HUES64 (cell line): ENCODE measurements at regions not wholly inside any gene's neighbourhood (a gene's known extent, or its start where the extent isn't known, plus 50 kb on each side); places are given as distances from the start of the nearest gene placed in this dataset.

Source experiments
- H3K27ac ChIP-seq: 2 replicates; pipeline ENCODE4 v1.7.0; 2013; ENCODE audit warnings: low read depth, low read length, inconsistent platforms
- H3K27me3 ChIP-seq: 2 replicates; pipeline ENCODE4 v1.6.1; 2013; ENCODE audit warnings: mild to moderate bottlenecking, low read length; ENCODE audit not compliant: insufficient read depth
- H3K36me3 ChIP-seq: 2 replicates; pipeline ENCODE4 v1.6.1; 2013; ENCODE audit warnings: mild to moderate bottlenecking, low read length; ENCODE audit not compliant: insufficient read depth
- H3K4me1 ChIP-seq: 2 replicates; pipeline ENCODE4 v1.6.1; 2013; ENCODE audit warnings: mild to moderate bottlenecking, low read length, moderate library complexity; ENCODE audit not compliant: insufficient read depth
- H3K4me3 ChIP-seq: 2 replicates; pipeline ENCODE4 v1.5.1; 2013; ENCODE audit warnings: mild to moderate bottlenecking, low read length, moderate library complexity
- H3K9ac ChIP-seq: 2 replicates; pipeline ENCODE4 v1.6.1; 2013; ENCODE audit warnings: mild to moderate bottlenecking, low read depth, low read length
- H3K9me3 ChIP-seq: 2 replicates; pipeline ENCODE4 v1.6.1; 2013; ENCODE audit warnings: low read depth, low read length; ENCODE audit not compliant: insufficient read depth
- WGBS: fragments of 150-250, 120-280 bp; methylation state at CpG from one replicate; pipeline ENCODE4 v1.1.7; 2013; ENCODE audit warnings: missing lambda C conversion rate; 5-methylcytosine and 5-hydroxymethylcytosine counted together

DNA sequence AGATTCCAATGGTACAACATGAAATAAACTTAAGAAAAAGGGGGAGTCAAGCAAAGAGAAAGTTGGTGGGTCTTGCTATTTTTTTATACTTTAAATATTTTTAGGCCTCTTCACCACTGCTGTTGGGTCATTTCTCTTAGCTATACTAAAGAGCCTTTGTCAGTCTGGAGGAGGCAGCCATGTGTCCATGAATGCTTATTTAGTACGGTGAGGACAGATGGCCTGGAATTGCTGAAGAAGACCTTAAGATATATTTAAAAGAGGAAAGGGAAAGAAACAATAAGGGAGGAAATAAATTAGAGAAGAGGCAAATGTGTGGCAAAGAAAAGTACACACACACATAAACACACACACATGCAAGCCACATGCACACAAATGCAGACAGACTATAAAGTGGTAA lies 560.5 kb upstream of the MEF2C start:
- Histone ChIP-seq H3K4me3 (no peak overlapping the region), H3K4me1 (peaks cover 24% of the 10 kb centered on the region), H3K27ac (no peak overlapping the region), H3K36me3 (no peaks in the 10 kb centered on the region), H3K9ac (no peak overlapping the region), H3K27me3 (no peaks in the 10 kb centered on the region), H3K9me3 (no peaks in the 10 kb centered on the region)
- 88% methylated on average over 1 of the region's 1 CpG for WGBS

DNA sequence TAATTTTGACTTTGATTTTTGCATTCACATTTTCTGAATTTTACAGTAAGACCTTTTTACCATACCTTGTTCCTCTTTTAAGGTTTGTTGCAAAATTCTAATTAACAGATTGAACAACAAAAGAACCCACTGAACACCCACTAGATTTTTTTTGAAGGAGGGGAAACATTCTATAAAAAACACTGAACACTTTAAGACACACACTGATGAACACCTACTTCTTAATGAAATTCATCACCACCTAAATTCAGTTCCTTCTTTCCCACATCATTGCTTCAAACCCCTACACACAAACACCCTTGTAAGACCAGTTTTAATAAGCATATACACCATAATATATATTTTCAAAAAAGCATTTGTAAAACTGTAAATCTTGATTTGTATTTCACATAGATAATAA lies 559.0 kb upstream of the MEF2C start:
- no peak overlapping the region for H3K27ac ChIP-seq
- no peak overlapping the region for H3K4me3 ChIP-seq
- no peaks in the 10 kb centered on the region for H3K27me3 ChIP-seq
- peaks cover 9% of the 10 kb centered on the region for H3K4me1 ChIP-seq
- H3K36me3 ChIP-seq, result no peaks in the 10 kb centered on the region
- no peak overlapping the region for H3K9ac ChIP-seq
- no peaks in the 10 kb centered on the region for H3K9me3 ChIP-seq

DNA sequence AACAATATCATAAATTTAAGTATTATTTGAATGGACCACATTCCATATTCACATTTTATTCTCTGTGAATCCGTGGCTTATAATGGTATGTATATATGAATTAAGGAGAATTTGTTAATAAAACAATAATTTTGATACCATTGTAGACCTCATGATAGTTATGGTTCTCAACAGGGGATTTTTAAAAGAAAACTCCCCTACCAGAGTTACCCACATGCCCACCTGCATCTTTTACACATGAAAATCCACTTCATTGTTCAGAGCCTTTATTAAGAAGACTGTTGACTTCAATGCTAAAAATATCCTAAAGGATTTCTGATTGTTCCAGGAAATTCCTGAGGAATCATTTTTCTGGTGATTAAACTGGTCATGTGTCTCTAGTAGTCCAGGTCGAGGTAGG lies 557.7 kb upstream of the MEF2C start:
- H3K27ac ChIP-seq, result no peak overlapping the region
- H3K4me1 ChIP-seq, result no peaks in the 10 kb centered on the region
- no peaks in the 10 kb centered on the region for H3K9me3 ChIP-seq
- H3K36me3 ChIP-seq, result no peaks in the 10 kb centered on the region
- whole genome bisulfite sequencing, result no CpG with 5 or more reads among the region's 2 CpGs
- H3K4me3 ChIP-seq, result no peak overlapping the region
- no peaks in the 10 kb centered on the region for H3K27me3 ChIP-seq
- H3K9ac ChIP-seq, result no peak overlapping the region

DNA sequence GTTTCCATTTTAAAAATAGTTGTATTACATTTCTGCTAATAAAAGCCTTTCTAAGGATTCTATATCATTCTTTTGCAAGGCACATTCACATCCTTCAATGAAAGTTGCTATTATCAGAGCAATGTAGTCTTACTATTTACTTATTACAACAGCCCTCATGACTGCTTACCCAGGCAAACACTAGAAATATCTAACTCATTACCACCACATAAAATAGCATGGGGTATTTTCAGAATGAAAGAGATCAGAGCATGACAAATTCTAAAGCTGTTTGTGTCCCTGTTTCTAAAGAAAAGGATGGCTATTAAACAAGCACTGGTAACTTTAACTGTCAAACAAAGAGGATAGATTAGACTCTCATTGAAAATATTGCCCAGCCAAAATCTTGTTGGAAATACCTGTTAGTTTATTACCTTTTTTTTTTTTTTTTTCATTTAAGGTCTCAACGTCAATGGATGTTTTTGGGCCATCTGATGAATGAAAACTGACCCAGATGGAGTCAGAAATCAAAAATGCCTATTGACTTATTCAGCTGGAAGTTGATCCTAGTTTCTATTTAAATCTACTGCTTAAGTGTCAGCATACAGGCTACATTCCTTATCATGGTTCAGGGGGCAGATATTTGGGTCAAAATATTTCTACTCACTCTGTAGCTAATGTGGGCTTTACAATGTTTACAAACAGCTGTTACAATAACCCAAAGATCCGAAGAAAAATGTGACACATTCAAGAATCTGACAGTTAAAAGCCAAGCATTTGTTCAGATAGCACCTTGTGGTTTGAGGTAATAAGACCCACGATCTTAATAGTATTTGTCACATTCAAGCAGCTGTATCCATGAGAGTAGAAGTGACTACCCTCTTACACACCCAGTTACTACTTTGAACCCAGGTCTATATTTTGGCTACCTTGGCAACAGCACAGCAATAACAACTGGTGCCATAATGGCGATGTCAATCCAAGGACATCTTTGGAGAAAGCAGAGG lies 554.8 kb upstream of the MEF2C start:
- H3K9ac ChIP-seq, result no peak overlapping the region
- H3K4me3 ChIP-seq, result no peak overlapping the region
- H3K36me3 ChIP-seq, result no peaks in the 10 kb centered on the region
- 0 out of 2 replicates have a peak, but pooled peaks cover 7% of the 10 kb centered on the region for H3K4me1 ChIP-seq
- WGBS, result 91% methylated on average over 4 of the region's 4 CpGs
- H3K27me3 ChIP-seq, result no peaks in the 10 kb centered on the region
- no peak overlapping the region for H3K27ac ChIP-seq
- H3K9me3 ChIP-seq, result no peaks in the 10 kb centered on the region

GRCh38 chr5:89436464-89436863 lies 553.5 kb upstream of the MEF2C start:
- H3K4me1 ChIP-seq, result 0 out of 2 replicates have a peak, but pooled peaks cover 7% of the 10 kb centered on the region
- H3K27ac ChIP-seq, result no peak overlapping the region
- H3K36me3 ChIP-seq, result no peaks in the 10 kb centered on the region
- no peaks in the 10 kb centered on the region for H3K27me3 ChIP-seq
- H3K4me3 ChIP-seq, result no peak overlapping the region
- WGBS, result 97% methylated on average over 2 of the region's 3 CpGs
- H3K9ac ChIP-seq, result no peak overlapping the region
- H3K9me3 ChIP-seq, result no peaks in the 10 kb centered on the region

- Histone ChIP-seq H3K27ac (no peak overlapping the region), H3K36me3 (no peaks in the 10 kb centered on the region), H3K4me1 (0 out of 2 replicates have a peak, but pooled peaks cover 7% of the 10 kb centered on the region), H3K27me3 (no peaks in the 10 kb centered on the region), H3K9ac (no peak overlapping the region), H3K9me3 (no peaks in the 10 kb centered on the region), H3K4me3 (no peak overlapping the region)
- whole genome bisulfite sequencing, result 93% methylated on average over 3 of the region's 4 CpGs
These were observed 552.4 kb upstream of the MEF2C start for GRCh38 chr5:89435347-89435746.

GRCh38 chr5:89428624-89429023 lies 545.6 kb upstream of the MEF2C start:
- 0 out of 2 replicates have a peak, but pooled peaks cover 7% of the 10 kb centered on the region for H3K4me1 ChIP-seq
- no peak overlapping the region for H3K9ac ChIP-seq
- WGBS, result no CpG with 5 or more reads among the region's 1 CpG
- no peaks in the 10 kb centered on the region for H3K36me3 ChIP-seq
- no peak overlapping the region for H3K27ac ChIP-seq
- no peak overlapping the region for H3K4me3 ChIP-seq
- H3K27me3 ChIP-seq, result no peaks in the 10 kb centered on the region
- H3K9me3 ChIP-seq, result no peaks in the 10 kb centered on the region

DNA sequence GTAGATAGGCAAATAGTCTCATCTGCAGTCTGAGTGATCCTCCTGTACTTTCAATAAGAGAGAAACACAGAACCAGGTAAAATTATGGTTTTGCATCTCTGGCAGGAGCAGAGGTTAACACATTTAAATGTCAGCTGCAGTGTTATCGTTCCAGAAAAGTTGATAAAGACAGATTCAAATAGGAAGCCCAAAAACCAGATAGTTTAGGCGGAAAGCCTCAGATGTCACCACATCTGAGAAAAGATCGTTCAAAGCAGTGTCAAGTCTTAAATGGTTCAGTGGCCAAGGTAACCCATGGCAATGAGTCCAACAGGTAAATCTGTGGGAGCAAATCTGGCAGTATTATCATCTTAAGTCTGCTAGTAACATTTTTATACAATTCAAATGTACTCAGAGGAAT lies 542.1 kb upstream of the MEF2C start:
- H3K9ac ChIP-seq, result no peak overlapping the region
- WGBS, result 94% methylated on average over 3 of the region's 3 CpGs
- H3K27me3 ChIP-seq, result no peaks in the 10 kb centered on the region
- H3K9me3 ChIP-seq, result no peaks in the 10 kb centered on the region
- H3K4me1 ChIP-seq, result peaks cover 11% of the 10 kb centered on the region; the same call in 1 of the 2 replicates
- no peaks in the 10 kb centered on the region for H3K36me3 ChIP-seq
- H3K27ac ChIP-seq, result no peak overlapping the region
- H3K4me3 ChIP-seq, result no peak overlapping the region

DNA sequence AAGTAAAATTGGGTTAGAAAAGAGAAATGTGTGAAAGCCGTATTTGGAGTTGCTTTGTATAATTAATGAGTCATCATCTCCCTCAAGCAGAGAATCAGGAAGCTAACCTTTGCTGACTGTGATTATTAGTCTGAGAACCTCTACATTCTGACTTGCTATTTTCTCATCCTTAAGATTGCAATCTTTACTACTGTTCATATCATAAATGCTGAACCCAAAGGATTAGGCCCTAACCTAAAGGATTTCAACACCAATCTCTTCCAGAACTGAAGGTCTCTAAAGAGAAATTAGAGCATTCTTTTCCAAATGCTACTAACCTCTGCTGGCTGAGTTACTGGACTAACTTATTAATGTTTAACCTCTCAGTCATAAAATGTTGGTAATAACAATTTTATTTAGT lies 538.1 kb upstream of the MEF2C start:
- H3K27me3 ChIP-seq, result no peaks in the 10 kb centered on the region
- WGBS, result no CpG with 5 or more reads among the region's 1 CpG
- no peaks in the 10 kb centered on the region for H3K9me3 ChIP-seq
- H3K36me3 ChIP-seq, result no peaks in the 10 kb centered on the region
- H3K9ac ChIP-seq, result no peak overlapping the region
- H3K4me1 ChIP-seq, result peaks cover 17% of the 10 kb centered on the region; the same call in 1 of the 2 replicates
- H3K27ac ChIP-seq, result no peak overlapping the region
- H3K4me3 ChIP-seq, result no peak overlapping the region

DNA sequence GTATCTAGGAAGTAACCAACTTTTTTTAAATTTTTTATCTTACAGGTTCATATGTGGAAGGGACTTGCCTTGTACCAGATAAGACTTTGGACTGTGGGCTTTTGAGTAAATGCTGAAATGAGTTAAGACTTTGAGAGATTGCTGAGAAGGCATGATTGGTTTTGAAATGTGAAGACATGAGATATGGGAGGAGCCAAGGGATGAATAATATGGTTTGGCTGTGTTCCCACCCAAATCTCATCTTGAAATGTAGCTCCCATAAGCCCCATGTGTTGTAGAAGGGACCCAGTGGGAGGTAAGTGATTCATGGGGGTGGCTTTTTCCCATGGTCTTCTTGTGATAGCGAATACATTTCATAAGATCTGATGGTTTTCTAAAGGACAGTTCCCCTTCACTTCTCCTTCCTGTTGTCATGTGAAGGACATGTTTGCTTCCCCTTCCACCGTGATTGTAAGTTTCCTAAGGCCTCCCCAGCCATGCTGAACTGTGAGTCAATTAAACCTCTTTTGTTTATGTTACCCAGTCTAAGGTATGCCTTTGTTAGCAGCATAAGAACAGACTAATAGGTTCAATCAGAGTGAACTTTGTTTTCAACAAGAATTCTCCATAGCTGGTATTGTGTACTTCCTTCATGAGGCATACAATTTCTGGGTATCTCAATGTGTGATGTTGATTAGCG lies 535.6 kb upstream of the MEF2C start:
- WGBS, result 100% methylated on average over 3 of the region's 3 CpGs
- Histone ChIP-seq H3K9ac (no peak overlapping the region), H3K4me3 (no peak overlapping the region), H3K36me3 (no peaks in the 10 kb centered on the region), H3K9me3 (no peaks in the 10 kb centered on the region), H3K27me3 (no peaks in the 10 kb centered on the region), H3K27ac (no peak overlapping the region), H3K4me1 (peaks cover 17% of the 10 kb centered on the region; the same call in 1 of the 2 replicates)

- Histone ChIP-seq H3K27ac (no peak overlapping the region), H3K36me3 (no peaks in the 10 kb centered on the region), H3K9me3 (no peaks in the 10 kb centered on the region), H3K27me3 (no peaks in the 10 kb centered on the region), H3K4me3 (no peak overlapping the region), H3K4me1 (peaks cover 17% of the 10 kb centered on the region; the same call in 1 of the 2 replicates), H3K9ac (no peak overlapping the region)
- WGBS, result 100% methylated on average over 2 of the region's 2 CpGs
These were observed 535.0 kb upstream of the MEF2C start for GRCh38 chr5:89417990-89418389.
